ENCODE measurements at regions not wholly inside any gene's neighbourhood (a gene's known extent, or its start where the extent isn't known, plus 50 kb on each side); places are given as distances from the start of the nearest gene placed in this dataset.

DNA sequence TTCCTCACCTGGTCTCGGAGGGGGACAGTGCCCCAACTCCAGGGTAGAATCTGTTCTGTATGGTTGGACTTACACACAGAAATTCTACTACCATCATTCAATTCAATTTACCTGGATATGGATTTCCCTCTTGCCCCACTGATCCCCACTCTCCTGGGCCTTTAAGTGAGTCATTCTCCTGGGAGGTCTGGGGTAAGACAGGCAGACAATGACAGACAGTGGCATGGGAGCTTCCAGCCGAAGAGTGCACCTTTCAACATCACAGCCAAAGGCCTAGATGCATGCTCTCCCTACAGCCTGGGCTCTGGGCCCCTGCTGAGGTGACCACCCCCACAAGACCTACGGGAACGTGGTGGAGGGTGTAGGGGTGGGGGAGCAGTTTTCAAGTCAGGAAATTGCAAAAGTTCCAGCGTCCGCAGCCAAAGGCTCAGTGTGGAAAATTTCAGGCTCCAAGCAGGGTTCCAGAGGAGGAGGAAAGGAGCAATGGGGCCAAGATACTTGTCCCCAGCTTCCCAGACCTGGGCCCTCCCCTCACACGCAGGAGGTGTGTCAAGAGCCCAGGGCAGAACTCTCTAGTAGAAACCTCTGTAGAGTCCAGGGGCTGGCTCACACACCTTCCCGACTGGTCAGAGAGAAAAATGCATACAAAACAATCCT is 296.4 kb downstream of the CYP26B1 start:
- Histone ChIP-seq H3K23me2 (ENCODE audit: low read depth, low read length) (no peaks in the 10 kb centered on the region), H3K4ac (replicated peaks; ENCODE audit: insufficient read length, low read depth, low read length) (no peak overlapping the region), H3K79me1 (ENCODE audit: low read depth, low read length) (no peaks in the 10 kb centered on the region), H2AFZ (ENCODE audit: low read length) (no peak overlapping the region), H3K36me3 (ENCODE audit: control insufficient read depth in 2 of 4, insufficient read depth in 4 of 4, low read length in 3 of 4) (no peaks in the 10 kb centered on the region), H3K4me2 (ENCODE audit: insufficient read depth in 1 of 2, low read depth in 2 of 2, low read length in 2 of 2) (no peak overlapping the region), H3K4me1 (replicated peaks in 1 of 4; ENCODE audit: control insufficient read depth in 3 of 4, insufficient read depth in 4 of 4, low read length in 3 of 4) (no peaks in the 10 kb centered on the region; a peak in 1 of 7 replicates), H4K20me1 (replicated peaks in 1 of 2; ENCODE audit: control insufficient read depth in 1 of 2, insufficient read depth in 2 of 2, low read length in 2 of 2) (no peaks in the 10 kb centered on the region), H3K9ac (replicated peaks in 1 of 4; ENCODE audit: extremely low read depth in 1 of 4, low read depth in 3 of 4, low read length in 3 of 4) (no peak overlapping the region), H3K56ac (replicated peaks; ENCODE audit: insufficient read length, low read depth, low read length) (no peak overlapping the region), H3K18ac (ENCODE audit: extremely low read depth, low read length) (no peak overlapping the region), H3K14ac (ENCODE audit: insufficient read length) (no peak overlapping the region), H2AK5ac (ENCODE audit: low read depth, low read length) (no peak overlapping the region), H4K5ac (ENCODE audit: insufficient read length, low read depth, low read length) (no peak overlapping the region), H2BK15ac (ENCODE audit: low read length) (no peak overlapping the region), H3K4me3 (ENCODE audit: extremely low read depth in 1 of 4, insufficient read depth in 2 of 4, low read depth in 3 of 4, low read length in 4 of 4) (no peak overlapping the region), H3K9me3 (ENCODE audit: insufficient read depth in 2 of 2, low read depth in 1 of 2, low read length in 1 of 2) (no peaks in the 10 kb centered on the region), H3K27ac (ENCODE audit: low read depth, low read length) (no peak overlapping the region), H2BK12ac (ENCODE audit: low read depth, low read length) (no peak overlapping the region), H3K27me3 (replicated peaks in 1 of 4; ENCODE audit: control insufficient read depth in 3 of 4, extremely low read depth in 1 of 4, insufficient read depth in 3 of 4, low read length in 3 of 4) (no peaks in the 10 kb centered on the region), H2BK5ac (ENCODE audit: low read depth, low read length) (no peak overlapping the region), H4K91ac (replicated peaks; ENCODE audit: insufficient read length, low read length) (no peak overlapping the region), H3K79me2 (ENCODE audit: control insufficient read depth in 1 of 2, insufficient read depth in 2 of 2, low read length in 2 of 2) (no peaks in the 10 kb centered on the region), H4K8ac (ENCODE audit: extremely low read depth, insufficient read depth, low read length) (peak overlapping the region; percentile 36; the same call in 1 of the 2 replicates), H2BK20ac (ENCODE audit: low read length) (no peak overlapping the region), H2BK120ac (replicated peaks; ENCODE audit: low read depth, low read length) (no peak overlapping the region), H3K23ac (ENCODE audit: insufficient read length) (no peak overlapping the region)
- no peak for FAIRE-seq
- ChIA-PET CTCF (ENCODE audit: partially characterized antibody) (interaction anchor here (0.6 to 1.5 kb wide), 2 partner anchors 20 to 246 kb away, joined by 3 to 6 read pairs; no protein-coding TSS in a partner anchor), POLR2A (ENCODE audit: partially characterized antibody) (no interaction called here)
- WGBS, 2 experiments (ENCODE audit: extremely low coverage in 1 of 2, insufficient coverage in 1 of 2, insufficient read length in 1 of 2, insufficient replicate concordance in 2 of 2, low coverage in 1 of 2, low lambda C conversion rate in 2 of 2, missing lambda C conversion rate in 1 of 2) = 81% methylated on average over 7 of the region's 8 CpGs; no CpG with 5 or more reads in 1 of the 2 experiments
- no peak for DNase-seq (ENCODE audit: low read depth in 1 of 2, low spot score in 2 of 2)
- TF ChIP-seq SRF (IDR thresholded peaks at IDR 0.05; ENCODE audit: low read depth, low read length) (no peak), NRF1 (IDR thresholded peaks at IDR 0.05; ENCODE audit: low read depth, low read length) (no peak), KDM5A (IDR thresholded peaks at IDR 0.05; ENCODE audit: low read length) (no peak), SP2 (IDR thresholded peaks at IDR 0.05; ENCODE audit: low read length) (no peak), CREB1 (IDR thresholded peaks at IDR 0.05) (no peak), CBX8 (IDR thresholded peaks at IDR 0.05; ENCODE audit: borderline replicate concordance, low read depth, low read length) (no peak), RNF2 (IDR thresholded peaks at IDR 0.05; ENCODE audit: borderline replicate concordance, low read depth, low read length, missing control alignments, poor library complexity, severe bottlenecking) (no peak), TBP (IDR thresholded peaks at IDR 0.05; ENCODE audit: low read depth, low read length) (no peak)
